H1 (cell line): ENCODE measurements at regions not wholly inside any gene's neighbourhood (a gene's known extent, or its start where the extent isn't known, plus 50 kb on each side); places are given as distances from the start of the nearest gene placed in this dataset.

ENCODE experiments used
- CTCF ChIA-PET: fragments of 300-600 bp; sonication (Branson Sonifier 250); formaldehyde crosslinking; loops from one replicate; lab custom pipeline; 2021; ENCODE audit not compliant: partially characterized antibody; lab: Charles Lee
- POLR2A ChIA-PET: fragments of 300-600 bp; sonication (Branson Sonifier 250); formaldehyde crosslinking; loops from one replicate; lab custom pipeline; 2021; ENCODE audit warnings: inconsistent platforms; ENCODE audit not compliant: partially characterized antibody; lab: Charles Lee
- DNase-seq, 2 experiments: peaks; one replicate each; pipeline versions ENCODE4 v3.0.0 to v3.0.0-alpha.2; 2010 to 2022; ENCODE audit warnings: low spot score in 2 of 2, low read depth in 1 of 2, mixed read lengths in 1 of 2
- FAIRE-seq: peaks from 2 replicates; lab custom pipeline; 2011; peaks lifted over from hg19 to GRCh38; lab: Jason Lieb, UNC
- H2AFZ ChIP-seq: 2 replicates; pipeline ENCODE4 v1.8.1; 2012; ENCODE audit warnings: low read length, inconsistent platforms
- H2AK5ac ChIP-seq: 2 replicates; pipeline ENCODE4 v1.6.1; 2013; ENCODE audit warnings: low read depth, low read length
- H2BK120ac ChIP-seq: replicated peaks from 2 replicates; pipeline ENCODE3; 2013; ENCODE audit warnings: low read depth, low read length, inconsistent platforms
- H2BK12ac ChIP-seq: 2 replicates; pipeline ENCODE4 v1.6.1; 2013; ENCODE audit warnings: low read depth, low read length
- H2BK15ac ChIP-seq: 2 replicates; pipeline ENCODE4 v1.6.1; 2013; ENCODE audit warnings: low read length
- H2BK20ac ChIP-seq: 2 replicates; pipeline ENCODE4 v1.6.1; 2013; ENCODE audit warnings: low read length
- H2BK5ac ChIP-seq: 2 replicates; pipeline ENCODE4 v1.6.1; 2013; ENCODE audit warnings: low read depth, low read length
- H3K14ac ChIP-seq: 2 replicates; pipeline ENCODE4 v1.6.1; 2013; ENCODE audit warnings: inconsistent platforms; ENCODE audit not compliant: insufficient read length
- H3K18ac ChIP-seq: 2 replicates; pipeline ENCODE4 v1.6.1; 2013; ENCODE audit warnings: low read length; ENCODE audit errors: extremely low read depth
- H3K23ac ChIP-seq: 2 replicates; pipeline ENCODE4 v1.6.1; 2013; ENCODE audit warnings: inconsistent platforms; ENCODE audit not compliant: insufficient read length
- H3K23me2 ChIP-seq: 2 replicates; pipeline ENCODE4 v1.6.1; 2013; ENCODE audit warnings: low read depth, low read length
- H3K27ac ChIP-seq: 2 replicates; pipeline ENCODE4 v1.6.1; 2011; ENCODE audit warnings: low read depth, low read length, inconsistent platforms
- H3K27me3 ChIP-seq, 4 experiments: replicated peaks in 1 of 4; 1 replicate in 1 of 4; 2 replicates in 3 of 4; pipeline versions ENCODE4 v1.6.1 to v1.8.1; 2011 to 2013; ENCODE audit warnings: low read length in 3 of 4, mild to moderate bottlenecking in 3 of 4, inconsistent platforms in 2 of 4, mixed read lengths in 2 of 4, moderate library complexity in 1 of 4; ENCODE audit not compliant: control insufficient read depth in 3 of 4, insufficient read depth in 3 of 4; ENCODE audit errors: extremely low read depth in 1 of 4
- H3K36me3 ChIP-seq, 4 experiments: 2 replicates each; pipeline versions ENCODE4 v1.6.1 to v1.8.1; 2011 to 2013; ENCODE audit warnings: mild to moderate bottlenecking in 4 of 4, low read length in 3 of 4, moderate library complexity in 2 of 4, control low read depth in 1 of 4, inconsistent platforms in 1 of 4; ENCODE audit not compliant: insufficient read depth in 4 of 4, control insufficient read depth in 2 of 4
- H3K4ac ChIP-seq: replicated peaks from 2 replicates; pipeline ENCODE3; 2013; ENCODE audit warnings: low read length, low read depth, mixed read lengths, inconsistent platforms; ENCODE audit not compliant: insufficient read length
- H3K4me1 ChIP-seq, 4 experiments: replicated peaks in 1 of 4; 1 replicate in 1 of 4; 2 replicates in 3 of 4; pipeline versions ENCODE4 v1.6.1 to v1.8.1; 2011 to 2013; ENCODE audit warnings: low read length in 3 of 4, inconsistent platforms in 2 of 4, mixed read lengths in 1 of 4; ENCODE audit not compliant: insufficient read depth in 4 of 4, control insufficient read depth in 3 of 4
- H3K4me2 ChIP-seq, 2 experiments: 2 replicates each; pipeline versions ENCODE4 v1.6.1 to v1.8.1; 2011 to 2013; ENCODE audit warnings: low read depth in 2 of 2, low read length in 2 of 2, control low read depth in 1 of 2, inconsistent platforms in 1 of 2, mild to moderate bottlenecking in 1 of 2; ENCODE audit not compliant: insufficient read depth in 1 of 2
- H3K4me3 ChIP-seq, 4 experiments: fragments of 200-600, 300-600 bp in 1 of 4; sonication (generic), shearing (Covaris generic), sonication (Bioruptor Twin) in 1 of 4; 2 replicates each; pipeline versions ENCODE4 v1.5.1 to v1.8.1; 2011 to 2016; ENCODE audit warnings: low read length in 4 of 4, low read depth in 3 of 4, control low read depth in 2 of 4, inconsistent platforms in 2 of 4, mild to moderate bottlenecking in 2 of 4, mixed read lengths in 1 of 4, moderate library complexity in 1 of 4; ENCODE audit not compliant: insufficient read depth in 2 of 4; ENCODE audit errors: extremely low read depth in 1 of 4
- H3K56ac ChIP-seq: replicated peaks from 2 replicates; pipeline ENCODE3; 2013; ENCODE audit warnings: low read depth, mild to moderate bottlenecking, mixed read lengths, low read length, inconsistent platforms; ENCODE audit not compliant: insufficient read length
- H3K79me1 ChIP-seq: 2 replicates; pipeline ENCODE4 v1.6.1; 2013; ENCODE audit warnings: low read depth, low read length, control low read depth
- H3K79me2 ChIP-seq, 2 experiments: 2 replicates each; pipeline versions ENCODE4 v1.6.1 to v1.8.1; 2012 to 2013; ENCODE audit warnings: low read length in 2 of 2, mild to moderate bottlenecking in 2 of 2, inconsistent platforms in 1 of 2; ENCODE audit not compliant: insufficient read depth in 2 of 2, control insufficient read depth in 1 of 2
- H3K9ac ChIP-seq, 4 experiments: replicated peaks in 1 of 4; 1 replicate in 1 of 4; 2 replicates in 3 of 4; pipeline versions ENCODE4 v1.6.1 to v1.8.1; 2011 to 2013; ENCODE audit warnings: low read depth in 3 of 4, low read length in 3 of 4, control low read depth in 2 of 4, mild to moderate bottlenecking in 2 of 4, moderate library complexity in 2 of 4, inconsistent platforms in 1 of 4; ENCODE audit errors: extremely low read depth in 1 of 4
- H3K9me3 ChIP-seq, 2 experiments: 2 replicates each; pipeline versions ENCODE4 v1.6.1 to v1.8.1; 2012 to 2013; ENCODE audit warnings: mild to moderate bottlenecking in 2 of 2, moderate library complexity in 2 of 2, control low read depth in 1 of 2, inconsistent platforms in 1 of 2, low read depth in 1 of 2, low read length in 1 of 2, mixed read lengths in 1 of 2; ENCODE audit not compliant: insufficient read depth in 2 of 2
- H4K20me1 ChIP-seq, 2 experiments: replicated peaks in 1 of 2; 2 replicates each; pipeline versions ENCODE3 to v1.8.1; 2011 to 2013; ENCODE audit warnings: inconsistent platforms in 2 of 2, low read length in 2 of 2, mild to moderate bottlenecking in 1 of 2; ENCODE audit not compliant: insufficient read depth in 2 of 2, control insufficient read depth in 1 of 2
- H4K5ac ChIP-seq: 2 replicates; pipeline ENCODE4 v1.6.1; 2013; ENCODE audit warnings: low read length, low read depth, mixed read lengths, inconsistent platforms; ENCODE audit not compliant: insufficient read length
- H4K8ac ChIP-seq: 2 replicates; pipeline ENCODE4 v1.8.0; 2013; ENCODE audit warnings: mild to moderate bottlenecking, moderate library complexity, low read length, inconsistent platforms; ENCODE audit not compliant: insufficient read depth; ENCODE audit errors: extremely low read depth
- H4K91ac ChIP-seq: replicated peaks from 2 replicates; pipeline ENCODE3; 2013; ENCODE audit warnings: low read length, mixed read lengths, inconsistent platforms; ENCODE audit not compliant: insufficient read length
- BCL11A ChIP-seq, 2 experiments: IDR thresholded peaks; one replicate each; pipeline ENCODE4 v1.6.1; 2011; ENCODE audit warnings: low read depth in 2 of 2, low read length in 2 of 2, mild to moderate bottlenecking in 2 of 2
- NANOG ChIP-seq: IDR thresholded peaks from 2 replicates; pipeline ENCODE4 v1.6.1; 2011; ENCODE audit warnings: low read length, low read depth, mild to moderate bottlenecking, inconsistent platforms; ENCODE audit not compliant: insufficient read depth, poor library complexity, severe bottlenecking
- POLR2A ChIP-seq, 2 experiments: IDR thresholded peaks; 1 replicate in 1 of 2; 2 replicates in 1 of 2; pipeline ENCODE4 v1.6.1; 2011; ENCODE audit warnings: low read depth in 2 of 2, low read length in 2 of 2, mild to moderate bottlenecking in 2 of 2; ENCODE audit errors: control extremely low read depth in 1 of 2
- SUZ12 ChIP-seq: fragments of 200-600 bp; sonication (generic); IDR thresholded peaks from 2 replicates; pipeline ENCODE4 v1.6.1; 2012; ENCODE audit warnings: mild to moderate bottlenecking, inconsistent platforms, low read length, moderate library complexity, mixed read lengths
- TEAD4 ChIP-seq: IDR thresholded peaks from 2 replicates; pipeline ENCODE4 v1.6.1; 2012; ENCODE audit warnings: low read depth, low read length, inconsistent platforms, mixed read lengths
- WGBS, 2 experiments: shearing (Covaris generic) in 1 of 2; methylation state at CpG; one replicate each; pipeline versions ENCODE4 v1.1.6 to v1.1.7; 2013 to 2015; ENCODE audit warnings: low lambda C conversion rate in 2 of 2, mixed read lengths in 2 of 2, inconsistent platforms in 1 of 2, low coverage in 1 of 2, missing lambda C conversion rate in 1 of 2; ENCODE audit not compliant: insufficient replicate concordance in 2 of 2, insufficient coverage in 1 of 2, insufficient read length in 1 of 2; ENCODE audit errors: extremely low coverage in 1 of 2, missing lambda C conversion rate in 1 of 2; 5-methylcytosine and 5-hydroxymethylcytosine counted together
- TF ChIP-seq, protein P1 (sequence below): IDR thresholded peaks from 2 replicates; pipeline ENCODE4 v1.6.1; 2012; ENCODE audit warnings: low read length, inconsistent platforms

DNA sequence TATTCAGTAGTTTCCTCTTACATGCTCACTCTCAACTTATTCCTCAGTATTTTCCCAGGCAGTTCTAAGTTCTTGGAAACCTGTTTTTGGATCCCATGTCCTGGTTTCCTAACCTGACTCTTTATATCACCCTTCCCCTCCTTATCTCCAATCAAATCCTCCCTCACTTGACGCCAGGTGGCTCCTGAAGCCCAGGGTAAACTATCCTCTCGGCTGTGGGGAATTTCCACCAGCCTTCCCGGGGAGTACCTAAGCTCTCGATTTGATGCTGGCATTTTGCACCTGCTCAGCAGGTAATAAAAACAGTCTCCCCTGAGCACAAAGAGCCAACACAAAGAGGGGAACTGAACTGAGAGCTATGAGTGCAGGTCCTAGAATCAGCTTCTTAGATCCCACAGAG, 538.0 kb downstream of the SLC4A3 start:
- H3K4me1 ChIP-seq, result peaks cover 0 to 3% (median 0%) of the 10 kb centered on the region in 4 experiments; a peak in 1 of 7 replicates
- H3K79me1 ChIP-seq, result no peaks in the 10 kb centered on the region
- H3K9ac ChIP-seq, result no peak overlapping the region
- H3K79me2 ChIP-seq, result no peaks in the 10 kb centered on the region
- no peaks in the 10 kb centered on the region for H4K20me1 ChIP-seq
- H3K18ac ChIP-seq, result no peak overlapping the region
- no peak overlapping the region for H2BK120ac ChIP-seq
- no peak overlapping the region for H2BK20ac ChIP-seq
- 50% methylated on average over 4 of the region's 4 CpGs; no CpG with 5 or more reads in 1 of the 2 experiments for WGBS, 2 experiments
- POLR2A ChIA-PET, result interaction anchor here (1.0 kb wide), 1 partner anchor 12 kb away, joined by 3 read pairs; no protein-coding TSS in a partner anchor
- H4K91ac ChIP-seq, result no peak overlapping the region
- no peaks in the 10 kb centered on the region for H3K9me3 ChIP-seq
- FAIRE-seq, result peak; percentile 28
- no peak overlapping the region for H2AK5ac ChIP-seq
- no peak overlapping the region for H3K4ac ChIP-seq
- no peaks in the 10 kb centered on the region for H3K36me3 ChIP-seq
- H4K5ac ChIP-seq, result no peak overlapping the region
- H2BK5ac ChIP-seq, result no peak overlapping the region
- H3K23me2 ChIP-seq, result no peaks in the 10 kb centered on the region
- H2BK15ac ChIP-seq, result no peak overlapping the region
- no peak overlapping the region for H3K14ac ChIP-seq
- H3K27ac ChIP-seq, result no peak overlapping the region
- H3K23ac ChIP-seq, result no peak overlapping the region
- peak in 1 of 2 experiments; percentile 51 for DNase-seq
- no peak overlapping the region for H2BK12ac ChIP-seq
- H4K8ac ChIP-seq, result no peak overlapping the region
- CTCF ChIA-PET, result interaction anchor here (0.5 to 1.7 kb wide), 8 partner anchors 9 to 960 kb away, joined by 3 to 6 read pairs (median 3); no protein-coding TSS in a partner anchor
- H3K4me2 ChIP-seq, result no peak overlapping the region
- H2AFZ ChIP-seq, result no peak overlapping the region
- no peak overlapping the region for H3K56ac ChIP-seq
- no peak overlapping the region for H3K4me3 ChIP-seq
- H3K27me3 ChIP-seq, result no peaks in the 10 kb centered on the region
- TF ChIP-seq NANOG, result peak; percentile 17
- TF ChIP-seq POLR2A (IDR thresholded peaks at IDR 0.05; ENCODE audit: control extremely low read depth in 1 of 2, low read depth in 2 of 2, low read length in 2 of 2), result no peak
- TF ChIP-seq, protein P1, sequence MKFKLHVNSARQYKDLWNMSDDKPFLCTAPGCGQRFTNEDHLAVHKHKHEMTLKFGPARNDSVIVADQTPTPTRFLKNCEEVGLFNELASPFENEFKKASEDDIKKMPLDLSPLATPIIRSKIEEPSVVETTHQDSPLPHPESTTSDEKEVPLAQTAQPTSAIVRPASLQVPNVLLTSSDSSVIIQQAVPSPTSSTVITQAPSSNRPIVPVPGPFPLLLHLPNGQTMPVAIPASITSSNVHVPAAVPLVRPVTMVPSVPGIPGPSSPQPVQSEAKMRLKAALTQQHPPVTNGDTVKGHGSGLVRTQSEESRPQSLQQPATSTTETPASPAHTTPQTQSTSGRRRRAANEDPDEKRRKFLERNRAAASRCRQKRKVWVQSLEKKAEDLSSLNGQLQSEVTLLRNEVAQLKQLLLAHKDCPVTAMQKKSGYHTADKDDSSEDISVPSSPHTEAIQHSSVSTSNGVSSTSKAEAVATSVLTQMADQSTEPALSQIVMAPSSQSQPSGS, result no peak
- TF ChIP-seq TEAD4, result 0 out of 2 replicates have a peak, but pooled peaks have one; percentile 3
- TF ChIP-seq SUZ12, result no peak
- TF ChIP-seq BCL11A (IDR thresholded peaks at IDR 0.05; ENCODE audit: low read depth in 2 of 2, low read length in 2 of 2), result no peak
